ENCODE measurements at regions not wholly inside any gene's neighbourhood (a gene's known extent, or its start where the extent isn't known, plus 50 kb on each side); places are given as distances from the start of the nearest gene placed in this dataset.

DNA sequence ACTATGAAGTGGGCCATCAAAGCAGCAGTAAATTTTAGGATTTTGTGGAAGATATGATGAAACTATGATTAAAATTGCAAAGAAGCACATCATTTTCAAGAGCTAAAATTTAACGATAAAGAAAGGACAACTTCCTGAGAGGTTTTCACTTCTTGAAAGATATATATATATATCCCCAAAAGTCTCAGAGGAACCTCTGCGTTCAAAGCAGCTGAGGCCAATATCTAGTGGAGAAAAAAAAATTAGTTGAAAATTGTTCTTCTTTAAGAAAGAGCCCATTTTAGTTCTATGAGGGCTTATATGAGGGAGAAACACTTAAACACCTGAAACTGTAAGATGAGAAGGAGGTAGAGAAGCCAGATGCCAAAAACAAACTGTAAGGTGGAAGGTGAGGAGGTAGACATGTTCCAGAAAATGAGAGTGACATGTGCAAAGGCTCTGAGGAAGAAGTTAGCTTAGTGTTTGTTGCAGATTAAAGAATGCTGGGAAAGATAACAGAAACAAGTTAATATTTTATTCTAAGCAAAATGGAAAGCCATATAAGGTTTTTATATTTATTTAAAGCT lies 72.9 kb upstream of the VRK2 start:
- no peaks in the 10 kb centered on the region for H3K36me3 ChIP-seq (ENCODE audit: control insufficient read depth, insufficient read depth, low read length)
- WGBS, 2 experiments (ENCODE audit: insufficient coverage in 2 of 2): 83% methylated on average over 1 of the region's 2 CpGs; no CpG with 5 or more reads in 1 of the 2 experiments
- no peak overlapping the region for H3K4me3 ChIP-seq (ENCODE audit: extremely low read depth, insufficient read depth, low read length, poor library complexity, severe bottlenecking)

GRCh38 chr2:57979158-57979557 lies 67.4 kb upstream of the VRK2 start:
- WGBS, 2 experiments (ENCODE audit: insufficient coverage in 2 of 2): 75 to 94% methylated on average over 2 of the region's 4 CpGs
- Histone ChIP-seq H3K4me3 (ENCODE audit: extremely low read depth, insufficient read depth, low read length, poor library complexity, severe bottlenecking) (no peak overlapping the region), H3K36me3 (ENCODE audit: control insufficient read depth, insufficient read depth, low read length) (no peaks in the 10 kb centered on the region), H3K9me3 (ENCODE audit: control insufficient read depth, low read length) (no peaks in the 10 kb centered on the region), H3K27ac (ENCODE audit: low read depth, low read length, severe bottlenecking) (no peak overlapping the region), H3K4me1 (ENCODE audit: control insufficient read depth, insufficient read depth, low read length, poor library complexity, severe bottlenecking) (no peaks in the 10 kb centered on the region)

More for the DNA sequence above, 72.9 kb upstream of the VRK2 start:
- no peaks in the 10 kb centered on the region for H3K4me1 ChIP-seq (ENCODE audit: control insufficient read depth, insufficient read depth, low read length, poor library complexity, severe bottlenecking)
- H3K27ac ChIP-seq (ENCODE audit: low read depth, low read length, severe bottlenecking): no peak overlapping the region
- H3K9me3 ChIP-seq (ENCODE audit: control insufficient read depth, low read length): no peaks in the 10 kb centered on the region

DNA sequence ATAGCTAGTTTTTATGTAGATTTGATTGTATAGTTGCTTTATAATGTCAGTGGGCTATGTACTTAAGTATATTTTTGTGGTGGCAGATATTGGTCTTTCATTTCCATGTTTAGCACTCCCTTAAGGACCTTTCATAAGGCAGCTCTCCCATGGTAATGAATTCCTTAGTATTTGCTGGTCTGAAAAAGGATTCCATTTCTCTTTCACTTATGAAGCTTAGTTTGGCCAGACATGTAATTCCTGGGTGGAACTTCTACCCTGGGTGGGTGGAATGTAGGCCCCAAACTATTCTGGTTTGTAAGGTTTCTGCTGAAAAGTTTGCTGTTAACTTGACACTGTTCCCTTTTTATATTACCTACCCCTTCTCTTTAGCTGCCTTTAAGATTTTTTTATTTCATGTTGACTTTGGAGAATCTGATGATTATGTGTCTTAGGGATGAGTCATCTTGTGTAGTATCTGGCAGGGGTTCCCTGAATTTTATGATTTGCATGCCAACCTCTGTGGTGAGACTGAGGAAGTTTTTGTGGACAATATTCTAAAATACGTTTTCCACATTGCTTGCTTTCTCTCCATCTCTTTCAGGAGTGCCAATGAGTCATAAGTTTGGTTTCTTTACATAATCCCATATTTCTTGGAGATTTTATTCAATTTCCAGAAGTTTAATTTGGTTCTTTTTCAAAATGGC lies 65.4 kb upstream of the VRK2 start:
- Histone ChIP-seq H3K4me3 (ENCODE audit: extremely low read depth, insufficient read depth, low read length, poor library complexity, severe bottlenecking) (no peak overlapping the region), H3K4me1 (ENCODE audit: control insufficient read depth, insufficient read depth, low read length, poor library complexity, severe bottlenecking) (no peaks in the 10 kb centered on the region), H3K36me3 (ENCODE audit: control insufficient read depth, insufficient read depth, low read length) (no peaks in the 10 kb centered on the region), H3K27ac (ENCODE audit: low read depth, low read length, severe bottlenecking) (no peak overlapping the region), H3K9me3 (ENCODE audit: control insufficient read depth, low read length) (no peaks in the 10 kb centered on the region)
- no CpG with 5 or more reads among the region's 1 CpG for WGBS, 2 experiments (ENCODE audit: insufficient coverage in 2 of 2)

DNA sequence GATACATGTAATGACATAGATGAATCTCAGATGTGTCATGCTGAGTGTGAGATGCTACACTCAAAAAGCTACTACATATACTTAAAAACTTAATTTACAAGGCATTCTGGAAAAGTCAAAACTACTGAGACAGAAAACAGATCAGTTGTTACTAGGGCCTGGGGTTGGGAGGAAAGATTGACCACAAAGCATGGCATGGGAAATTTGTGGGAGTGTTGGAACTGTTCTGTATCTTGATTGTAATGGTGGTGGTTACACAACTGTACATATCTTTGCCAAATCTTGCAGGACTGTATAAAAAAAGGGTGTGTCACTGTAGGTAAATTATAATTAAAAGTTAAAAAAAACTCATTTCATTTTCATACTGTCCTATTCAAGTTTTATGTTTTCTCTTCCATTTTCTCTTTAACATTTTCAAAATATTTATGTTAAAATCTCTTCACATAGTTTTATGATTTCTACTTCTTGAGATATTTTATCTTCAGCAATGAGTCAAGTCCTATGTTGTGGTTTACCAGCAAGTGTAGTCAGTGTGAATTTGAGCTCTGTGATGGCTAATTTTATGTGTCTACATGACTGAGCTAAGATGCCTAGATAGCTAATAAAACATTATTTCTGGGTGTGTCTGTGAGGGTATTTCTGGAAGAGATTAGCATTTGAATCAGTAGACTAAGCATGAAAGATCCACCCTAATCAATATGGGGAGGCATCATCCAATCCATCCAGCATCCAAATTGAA lies 58.6 kb upstream of the VRK2 start:
- Histone ChIP-seq H3K36me3 (ENCODE audit: control insufficient read depth, insufficient read depth, low read length) (no peaks in the 10 kb centered on the region), H3K27ac (ENCODE audit: low read depth, low read length, severe bottlenecking) (no peak overlapping the region), H3K9me3 (ENCODE audit: control insufficient read depth, low read length) (no peaks in the 10 kb centered on the region), H3K4me3 (ENCODE audit: extremely low read depth, insufficient read depth, low read length, poor library complexity, severe bottlenecking) (no peak overlapping the region), H3K4me1 (ENCODE audit: control insufficient read depth, insufficient read depth, low read length, poor library complexity, severe bottlenecking) (no peaks in the 10 kb centered on the region)

GRCh38 chr2:57990118-57990725 lies 56.4 kb upstream of the VRK2 start:
- no peak overlapping the region for H3K27ac ChIP-seq (ENCODE audit: low read depth, low read length, severe bottlenecking)
- 94 to 100% methylated on average over 1 to 2 of the region's 2 CpGs for WGBS, 2 experiments (ENCODE audit: insufficient coverage in 2 of 2)
- no peaks in the 10 kb centered on the region for H3K4me1 ChIP-seq (ENCODE audit: control insufficient read depth, insufficient read depth, low read length, poor library complexity, severe bottlenecking)
- H3K4me3 ChIP-seq (ENCODE audit: extremely low read depth, insufficient read depth, low read length, poor library complexity, severe bottlenecking): no peak overlapping the region
- no peaks in the 10 kb centered on the region for H3K36me3 ChIP-seq (ENCODE audit: control insufficient read depth, insufficient read depth, low read length)
- H3K9me3 ChIP-seq (ENCODE audit: control insufficient read depth, low read length): no peaks in the 10 kb centered on the region

All from mesodermal cell (in vitro differentiated cells).